Chondrocyte (in vitro differentiated cells): ENCODE measurements at regions not wholly inside any gene's neighbourhood (a gene's known extent, or its start where the extent isn't known, plus 50 kb on each side); places are given as distances from the start of the nearest gene placed in this dataset.

ENCODE experiments used
- DNase-seq: peaks from one replicate; pipeline ENCODE4 v3.0.0; 2021; ENCODE audit warnings: mixed read lengths, low spot score
- H3K27ac Mint-ChIP-seq: one replicate; pipeline ENCODE4 v1.8.0; 2021; ENCODE audit warnings: mild to moderate bottlenecking, moderate library complexity, mixed read lengths; ENCODE audit not compliant: unreplicated experiment
- H3K27me3 Mint-ChIP-seq: 2 replicates; pipeline ENCODE4 v1.8.0; 2021; ENCODE audit warnings: low read depth, mixed read lengths
- H3K36me3 Mint-ChIP-seq: 2 replicates; pipeline ENCODE4 v1.8.0; 2021; ENCODE audit warnings: low read depth, mixed read lengths
- H3K4me1 Mint-ChIP-seq: 2 replicates; pipeline ENCODE4 v1.8.0; 2021; ENCODE audit warnings: low read depth, mild to moderate bottlenecking, mixed read lengths
- H3K4me3 Mint-ChIP-seq: one replicate; pipeline ENCODE4 v1.8.0; 2021; ENCODE audit warnings: mild to moderate bottlenecking, moderate library complexity, mixed read lengths; ENCODE audit not compliant: unreplicated experiment
- H3K9me3 Mint-ChIP-seq: 2 replicates; pipeline ENCODE4 v1.8.0; 2021; ENCODE audit warnings: low read depth, mixed read lengths
- TF ChIP-seq, protein P1 (sequence below): fragments of 200-600 bp; sonication (generic); IDR thresholded peaks from 2 replicates; pipeline ENCODE4 v1.5.0; 2021; ENCODE audit warnings: antibody characterized with exemption, mild to moderate bottlenecking, moderate library complexity

DNA sequence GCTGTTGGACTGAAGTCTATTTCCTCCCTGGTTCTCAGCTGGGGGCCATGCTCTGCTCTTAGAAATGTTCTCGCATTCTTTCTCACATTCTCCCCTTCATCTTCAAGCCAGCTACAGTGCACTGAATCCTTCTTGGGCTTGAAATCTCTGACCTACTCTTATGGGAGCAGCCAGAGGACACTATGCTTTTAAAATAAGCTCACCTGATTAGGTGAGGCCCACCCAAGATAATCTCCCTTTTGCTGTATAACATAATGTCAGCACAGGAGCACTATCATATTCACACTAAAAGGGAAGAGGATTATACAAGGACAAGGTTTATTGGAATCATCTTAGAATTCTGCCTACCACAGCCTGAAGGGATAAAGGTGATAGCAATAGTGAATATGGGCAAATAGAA, 146.3 kb downstream of the ZNF674 start:
- TF ChIP-seq, protein P1, sequence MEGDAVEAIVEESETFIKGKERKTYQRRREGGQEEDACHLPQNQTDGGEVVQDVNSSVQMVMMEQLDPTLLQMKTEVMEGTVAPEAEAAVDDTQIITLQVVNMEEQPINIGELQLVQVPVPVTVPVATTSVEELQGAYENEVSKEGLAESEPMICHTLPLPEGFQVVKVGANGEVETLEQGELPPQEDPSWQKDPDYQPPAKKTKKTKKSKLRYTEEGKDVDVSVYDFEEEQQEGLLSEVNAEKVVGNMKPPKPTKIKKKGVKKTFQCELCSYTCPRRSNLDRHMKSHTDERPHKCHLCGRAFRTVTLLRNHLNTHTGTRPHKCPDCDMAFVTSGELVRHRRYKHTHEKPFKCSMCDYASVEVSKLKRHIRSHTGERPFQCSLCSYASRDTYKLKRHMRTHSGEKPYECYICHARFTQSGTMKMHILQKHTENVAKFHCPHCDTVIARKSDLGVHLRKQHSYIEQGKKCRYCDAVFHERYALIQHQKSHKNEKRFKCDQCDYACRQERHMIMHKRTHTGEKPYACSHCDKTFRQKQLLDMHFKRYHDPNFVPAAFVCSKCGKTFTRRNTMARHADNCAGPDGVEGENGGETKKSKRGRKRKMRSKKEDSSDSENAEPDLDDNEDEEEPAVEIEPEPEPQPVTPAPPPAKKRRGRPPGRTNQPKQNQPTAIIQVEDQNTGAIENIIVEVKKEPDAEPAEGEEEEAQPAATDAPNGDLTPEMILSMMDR: no peak
- Mint-ChIP-seq H3K4me1 (no peaks in the 10 kb centered on the region), H3K27ac (no peak overlapping the region), H3K27me3 (no peaks in the 10 kb centered on the region), H3K36me3 (no peaks in the 10 kb centered on the region), H3K4me3 (no peak overlapping the region), H3K9me3 (peaks cover 3% of the 10 kb centered on the region)
- DNase-seq: no peak

DNA sequence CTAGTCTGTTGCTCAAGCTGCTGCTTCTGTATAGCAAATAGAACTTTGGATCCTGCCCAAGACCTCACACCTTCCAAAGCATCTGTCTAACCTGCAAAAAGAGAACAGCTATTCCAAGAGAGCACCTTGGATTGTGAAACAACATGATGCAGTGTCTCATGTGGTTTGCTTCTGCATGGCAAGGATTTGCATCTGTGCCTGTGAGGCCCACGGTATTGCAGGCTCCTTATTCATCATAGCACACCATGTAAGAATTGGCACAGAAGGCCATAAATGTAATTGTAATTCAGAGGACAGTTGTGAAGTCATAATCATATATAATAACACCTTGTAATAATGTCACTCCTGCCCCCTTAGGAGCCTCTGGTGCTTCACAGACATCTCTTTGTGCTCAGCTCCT, 147.1 kb downstream of the ZNF674 start:
- Mint-ChIP-seq H3K4me1 (no peaks in the 10 kb centered on the region), H3K27ac (no peak overlapping the region)

DNA sequence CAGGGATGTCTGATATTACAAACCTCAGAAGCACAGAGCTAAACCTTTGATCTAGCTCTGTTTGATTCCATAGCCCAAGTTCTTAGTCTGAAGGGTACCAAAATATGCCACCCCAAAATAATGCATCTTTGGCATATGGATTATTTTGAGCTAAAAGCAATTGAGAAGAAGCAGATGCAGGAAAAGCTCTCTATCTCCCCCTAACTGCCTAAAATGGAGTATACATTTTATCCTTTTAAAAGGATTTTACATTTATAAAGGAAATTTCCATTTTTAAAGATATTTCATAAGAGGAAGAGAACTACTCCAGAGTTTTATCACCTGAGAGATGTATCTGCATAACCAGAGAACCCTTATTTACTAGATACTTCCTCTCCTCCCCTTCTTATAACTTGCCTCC, 158.7 kb downstream of the ZNF674 start:
- Mint-ChIP-seq H3K4me1 (no peaks in the 10 kb centered on the region), H3K27ac (no peak overlapping the region), H3K9me3 (peaks cover 19% of the 10 kb centered on the region), H3K27me3 (no peaks in the 10 kb centered on the region), H3K36me3 (no peaks in the 10 kb centered on the region), H3K4me3 (no peak overlapping the region)
- no peak for DNase-seq
- TF ChIP-seq, protein P1: peak; percentile 63

More for the DNA sequence above, 147.1 kb downstream of the ZNF674 start:
- Mint-ChIP-seq H3K36me3 (no peaks in the 10 kb centered on the region), H3K4me3 (no peak overlapping the region), H3K9me3 (peaks cover 3% of the 10 kb centered on the region), H3K27me3 (no peaks in the 10 kb centered on the region)
- TF ChIP-seq, protein P1: no peak
- no peak for DNase-seq

DNA sequence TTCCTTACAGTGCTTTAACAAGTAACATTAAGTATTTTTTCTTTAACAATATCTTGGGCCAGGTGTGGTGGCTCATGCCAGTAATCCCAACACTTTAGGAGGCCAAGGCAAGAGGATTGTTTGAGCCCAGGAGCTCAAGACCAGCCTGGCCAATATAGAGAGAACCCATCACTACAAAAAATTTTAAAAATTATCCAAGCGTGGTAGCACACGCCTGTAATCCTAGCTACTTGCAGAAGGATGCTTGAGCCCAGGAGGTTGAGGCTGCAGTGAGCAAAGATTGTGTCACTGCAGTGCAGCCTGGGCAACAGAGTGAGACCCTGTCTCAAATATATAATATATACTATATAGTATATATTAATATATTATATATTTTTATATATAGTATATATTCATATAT, 162.2 kb downstream of the ZNF674 start:
- no peaks in the 10 kb centered on the region for H3K27me3 Mint-ChIP-seq
- H3K36me3 Mint-ChIP-seq: no peaks in the 10 kb centered on the region
- TF ChIP-seq, protein P1: no peak
- no peak for DNase-seq
- peaks cover 2% of the 10 kb centered on the region for H3K9me3 Mint-ChIP-seq
- no peak overlapping the region for H3K4me3 Mint-ChIP-seq
- H3K27ac Mint-ChIP-seq: no peak overlapping the region
- H3K4me1 Mint-ChIP-seq: peaks cover 5% of the 10 kb centered on the region

DNA sequence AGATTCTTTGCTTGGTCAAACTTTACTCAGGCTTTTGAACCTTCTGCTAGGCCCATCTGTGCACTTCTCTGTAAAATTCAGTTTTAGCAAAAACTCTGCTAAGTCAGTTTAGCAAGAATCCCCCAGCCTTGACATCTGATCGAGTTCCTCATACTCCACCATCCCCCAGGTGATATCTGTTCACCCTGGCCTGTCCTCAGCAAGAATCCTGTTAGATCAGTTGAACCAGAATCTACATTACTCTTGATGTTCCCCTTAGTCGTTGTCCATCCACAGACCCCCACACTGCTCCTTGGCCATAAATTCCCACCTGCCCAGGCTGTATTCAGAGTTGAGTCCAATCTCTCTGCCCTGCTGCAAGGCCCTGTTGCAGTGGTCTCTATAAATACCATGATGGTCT, 162.6 kb downstream of the ZNF674 start:
- Mint-ChIP-seq H3K36me3 (no peaks in the 10 kb centered on the region), H3K9me3 (no peaks in the 10 kb centered on the region), H3K27ac (no peak overlapping the region), H3K27me3 (no peaks in the 10 kb centered on the region), H3K4me3 (no peak overlapping the region), H3K4me1 (peaks cover 5% of the 10 kb centered on the region)
- TF ChIP-seq, protein P1: no peak
- DNase-seq: no peak
